Esophagus muscularis mucosa (tissue), 4 donors: ENCODE measurements at regions not wholly inside any gene's neighbourhood (a gene's known extent, or its start where the extent isn't known, plus 50 kb on each side); places are given as distances from the start of the nearest gene placed in this dataset.

ENCODE experiments used
- EP300 ChIP-seq: sonication (generic); formaldehyde crosslinking; IDR thresholded peaks from one replicate; pipeline ENCODE4 v1.6.1; 2017; ENCODE audit warnings: antibody characterized with exemption
- POLR2A ChIP-seq: fragments of 450-650 bp; IDR thresholded peaks from one replicate; pipeline ENCODE4 v1.6.1; 2017; ENCODE audit warnings: antibody characterized with exemption, moderate library complexity, mild to moderate bottlenecking, low read depth
- POLR2AphosphoS5 ChIP-seq, 2 donors: sonication (generic); formaldehyde crosslinking; IDR thresholded peaks; one replicate each; pipeline ENCODE4 v1.6.1; 2017; ENCODE audit warnings: antibody characterized with exemption in 2 of 2
- TF ChIP-seq, protein P1 (sequence below), 3 experiments: fragments of 200-600 bp in 2 of 3; fragments of 450-650 bp in 1 of 3; sonication (generic) in 2 of 3; IDR thresholded peaks; one replicate each; pipeline ENCODE4 v1.5.1; 2017 to 2019; ENCODE audit warnings: antibody characterized with exemption in 3 of 3, mild to moderate bottlenecking in 2 of 3, moderate library complexity in 1 of 3

DNA sequence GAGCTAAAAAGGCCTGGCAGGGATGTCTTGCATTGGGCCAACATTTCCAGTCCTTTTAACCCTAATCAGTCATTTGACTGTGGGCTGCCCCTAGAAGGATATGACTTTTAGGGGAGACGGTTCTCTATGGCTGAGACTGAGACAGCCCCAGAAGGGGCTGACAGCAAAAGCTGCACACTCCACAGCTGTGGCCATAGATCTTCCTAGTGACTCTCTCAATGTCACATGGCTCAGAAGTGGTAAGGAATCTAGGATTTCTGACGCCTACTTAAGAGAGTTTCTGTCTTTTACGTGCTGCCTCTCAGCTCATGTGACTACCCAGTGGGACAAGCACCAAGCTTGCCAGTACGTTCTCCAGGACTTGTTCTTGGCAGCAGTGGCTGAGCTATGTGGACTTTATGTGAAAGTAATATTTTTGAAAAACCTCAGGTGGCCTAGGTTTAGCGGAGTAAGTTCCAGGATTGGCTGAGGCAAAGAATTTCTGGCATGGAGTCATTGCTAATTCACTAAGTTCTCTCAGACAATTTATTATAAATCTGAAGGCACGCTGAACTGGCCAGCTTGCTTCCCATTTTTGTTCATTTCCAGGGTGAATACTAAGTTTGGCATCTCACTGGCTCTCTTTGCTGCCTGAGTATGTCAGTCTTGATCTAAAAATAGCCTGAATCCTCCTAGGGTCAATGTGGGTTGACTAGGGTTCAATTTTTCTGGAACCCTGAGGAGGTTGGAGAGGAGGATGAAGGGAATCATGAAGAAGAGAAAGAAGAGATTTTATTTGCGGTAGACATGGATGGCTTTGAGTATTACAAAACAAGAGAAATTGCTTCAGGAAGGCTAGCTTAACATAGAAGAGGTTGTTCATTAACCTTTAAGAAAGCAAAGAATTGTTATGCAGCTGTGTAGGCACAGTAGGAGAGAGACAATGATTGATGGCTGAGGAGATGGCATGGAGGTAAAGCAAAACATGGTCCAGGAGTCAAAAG is 271.8 kb downstream of the AEBP2 start:
- TF ChIP-seq, protein P1, sequence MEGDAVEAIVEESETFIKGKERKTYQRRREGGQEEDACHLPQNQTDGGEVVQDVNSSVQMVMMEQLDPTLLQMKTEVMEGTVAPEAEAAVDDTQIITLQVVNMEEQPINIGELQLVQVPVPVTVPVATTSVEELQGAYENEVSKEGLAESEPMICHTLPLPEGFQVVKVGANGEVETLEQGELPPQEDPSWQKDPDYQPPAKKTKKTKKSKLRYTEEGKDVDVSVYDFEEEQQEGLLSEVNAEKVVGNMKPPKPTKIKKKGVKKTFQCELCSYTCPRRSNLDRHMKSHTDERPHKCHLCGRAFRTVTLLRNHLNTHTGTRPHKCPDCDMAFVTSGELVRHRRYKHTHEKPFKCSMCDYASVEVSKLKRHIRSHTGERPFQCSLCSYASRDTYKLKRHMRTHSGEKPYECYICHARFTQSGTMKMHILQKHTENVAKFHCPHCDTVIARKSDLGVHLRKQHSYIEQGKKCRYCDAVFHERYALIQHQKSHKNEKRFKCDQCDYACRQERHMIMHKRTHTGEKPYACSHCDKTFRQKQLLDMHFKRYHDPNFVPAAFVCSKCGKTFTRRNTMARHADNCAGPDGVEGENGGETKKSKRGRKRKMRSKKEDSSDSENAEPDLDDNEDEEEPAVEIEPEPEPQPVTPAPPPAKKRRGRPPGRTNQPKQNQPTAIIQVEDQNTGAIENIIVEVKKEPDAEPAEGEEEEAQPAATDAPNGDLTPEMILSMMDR (IDR thresholded peaks at IDR 0.05): no peak
- TF ChIP-seq POLR2AphosphoS5 (IDR thresholded peaks at IDR 0.05): peak; percentile 64 to 88
- TF ChIP-seq POLR2A: no peak
- TF ChIP-seq EP300: peak; percentile 60
